ENCODE measurements at regions not wholly inside any gene's neighbourhood (a gene's known extent, or its start where the extent isn't known, plus 50 kb on each side); places are given as distances from the start of the nearest gene placed in this dataset.

DNA sequence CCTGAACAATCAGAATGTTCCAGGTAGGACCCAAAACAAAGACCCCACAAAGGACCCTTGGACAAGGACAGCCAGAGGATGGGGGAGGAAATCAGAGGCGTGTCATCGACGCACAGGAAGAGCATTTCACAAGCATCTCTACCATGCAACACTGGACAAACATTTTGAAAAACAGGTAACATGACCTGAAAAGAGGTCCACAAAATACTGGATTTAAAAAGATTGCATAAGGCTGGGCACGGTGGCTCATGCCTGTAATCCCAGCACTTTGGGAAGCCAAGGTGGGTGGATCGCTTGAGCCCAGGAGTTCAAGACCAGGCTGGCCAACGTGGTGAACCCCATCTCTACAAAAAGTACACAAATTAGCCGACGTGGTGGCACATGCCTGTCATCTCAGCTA, 60.5 kb upstream of the RNF32 start:
- no peak for TF ChIP-seq POLR2AphosphoS5 (IDR thresholded peaks at IDR 0.05; ENCODE audit: low read depth)
- TF ChIP-seq ZNF114 (CRISPR knock-in tag; IDR thresholded peaks at IDR 0.05): no peak
- TF ChIP-seq, protein P1, sequence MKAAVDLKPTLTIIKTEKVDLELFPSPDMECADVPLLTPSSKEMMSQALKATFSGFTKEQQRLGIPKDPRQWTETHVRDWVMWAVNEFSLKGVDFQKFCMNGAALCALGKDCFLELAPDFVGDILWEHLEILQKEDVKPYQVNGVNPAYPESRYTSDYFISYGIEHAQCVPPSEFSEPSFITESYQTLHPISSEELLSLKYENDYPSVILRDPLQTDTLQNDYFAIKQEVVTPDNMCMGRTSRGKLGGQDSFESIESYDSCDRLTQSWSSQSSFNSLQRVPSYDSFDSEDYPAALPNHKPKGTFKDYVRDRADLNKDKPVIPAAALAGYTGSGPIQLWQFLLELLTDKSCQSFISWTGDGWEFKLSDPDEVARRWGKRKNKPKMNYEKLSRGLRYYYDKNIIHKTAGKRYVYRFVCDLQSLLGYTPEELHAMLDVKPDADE (IDR thresholded peaks at IDR 0.05): no peak
- TF ChIP-seq EZH2phosphoT487 (IDR thresholded peaks at IDR 0.05; ENCODE audit: unreplicated experiment): no peak
- TF ChIP-seq, protein P2, sequence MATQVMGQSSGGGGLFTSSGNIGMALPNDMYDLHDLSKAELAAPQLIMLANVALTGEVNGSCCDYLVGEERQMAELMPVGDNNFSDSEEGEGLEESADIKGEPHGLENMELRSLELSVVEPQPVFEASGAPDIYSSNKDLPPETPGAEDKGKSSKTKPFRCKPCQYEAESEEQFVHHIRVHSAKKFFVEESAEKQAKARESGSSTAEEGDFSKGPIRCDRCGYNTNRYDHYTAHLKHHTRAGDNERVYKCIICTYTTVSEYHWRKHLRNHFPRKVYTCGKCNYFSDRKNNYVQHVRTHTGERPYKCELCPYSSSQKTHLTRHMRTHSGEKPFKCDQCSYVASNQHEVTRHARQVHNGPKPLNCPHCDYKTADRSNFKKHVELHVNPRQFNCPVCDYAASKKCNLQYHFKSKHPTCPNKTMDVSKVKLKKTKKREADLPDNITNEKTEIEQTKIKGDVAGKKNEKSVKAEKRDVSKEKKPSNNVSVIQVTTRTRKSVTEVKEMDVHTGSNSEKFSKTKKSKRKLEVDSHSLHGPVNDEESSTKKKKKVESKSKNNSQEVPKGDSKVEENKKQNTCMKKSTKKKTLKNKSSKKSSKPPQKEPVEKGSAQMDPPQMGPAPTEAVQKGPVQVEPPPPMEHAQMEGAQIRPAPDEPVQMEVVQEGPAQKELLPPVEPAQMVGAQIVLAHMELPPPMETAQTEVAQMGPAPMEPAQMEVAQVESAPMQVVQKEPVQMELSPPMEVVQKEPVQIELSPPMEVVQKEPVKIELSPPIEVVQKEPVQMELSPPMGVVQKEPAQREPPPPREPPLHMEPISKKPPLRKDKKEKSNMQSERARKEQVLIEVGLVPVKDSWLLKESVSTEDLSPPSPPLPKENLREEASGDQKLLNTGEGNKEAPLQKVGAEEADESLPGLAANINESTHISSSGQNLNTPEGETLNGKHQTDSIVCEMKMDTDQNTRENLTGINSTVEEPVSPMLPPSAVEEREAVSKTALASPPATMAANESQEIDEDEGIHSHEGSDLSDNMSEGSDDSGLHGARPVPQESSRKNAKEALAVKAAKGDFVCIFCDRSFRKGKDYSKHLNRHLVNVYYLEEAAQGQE (IDR thresholded peaks at IDR 0.05; ENCODE audit: unreplicated experiment): no peak
- TF ChIP-seq ZNF331 (CRISPR knock-in tag; IDR thresholded peaks at IDR 0.05; ENCODE audit: low read depth): no peak
- Mint-ChIP-seq H3K27me3 (ENCODE audit: insufficient read depth, low read depth, poor library complexity) (peaks cover 5% of the 10 kb centered on the region), H3K4me3 (no peak overlapping the region), H3K36me3 (ENCODE audit: low read depth) (no peaks in the 10 kb centered on the region; the same call in 1 of the 3 replicates), H3K4me1 (peaks cover 38% of the 10 kb centered on the region), H3K9me3 (no peaks in the 10 kb centered on the region), H3K27ac (no peak overlapping the region; the same call in 1 of the 2 replicates)
- Histone ChIP-seq H3K79me2 (replicated peaks; ENCODE audit: insufficient read depth) (no peaks in the 10 kb centered on the region), H3K4me2 (no peak overlapping the region), H3K9me2 (ENCODE audit: insufficient read depth) (peaks cover 7% of the 10 kb centered on the region; the same call in 1 of the 2 replicates), H2AFZ (no peak overlapping the region), H3K4me3 (no peak overlapping the region), H3F3A (replicated peaks; ENCODE audit: low read depth) (no peaks in the 10 kb centered on the region), H4K20me1 (replicated peaks; ENCODE audit: insufficient read depth) (no peaks in the 10 kb centered on the region), H3K27me3 (ENCODE audit: insufficient read depth) (no peaks in the 10 kb centered on the region), H3K4me1 (ENCODE audit: insufficient read depth) (peaks cover 23% of the 10 kb centered on the region), H3K36me3 (ENCODE audit: insufficient read depth) (no peaks in the 10 kb centered on the region), H3K27ac (ENCODE audit: low read depth) (no peak overlapping the region)
- ATAC-seq (no peak), DNase-seq (ENCODE audit: low spot score) (no peak)

DNA sequence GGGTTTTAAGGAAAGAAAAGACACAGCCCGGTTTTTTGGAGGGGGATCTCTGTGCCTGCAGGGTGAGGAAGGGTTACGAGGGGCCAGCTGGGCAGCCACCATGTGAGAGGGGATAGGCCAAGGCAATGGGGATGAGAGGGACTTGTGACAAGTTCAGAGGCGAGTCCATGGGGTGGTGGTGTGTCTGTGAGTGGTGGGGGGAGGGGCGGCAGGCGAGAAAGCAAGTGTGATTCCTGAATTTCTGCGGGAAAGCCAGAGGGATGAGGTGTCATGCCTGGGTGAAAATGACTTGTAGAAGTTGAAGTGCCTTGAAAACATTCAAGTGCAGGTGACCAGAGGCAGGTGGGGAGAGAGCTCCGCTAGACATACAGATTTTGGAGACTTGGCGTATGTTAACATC, 61.0 kb upstream of the RNF32 start:
- Histone ChIP-seq H3K4me1 (ENCODE audit: insufficient read depth) (peaks cover 19% of the 10 kb centered on the region), H3K27ac (ENCODE audit: low read depth) (no peak overlapping the region), H3K27me3 (ENCODE audit: insufficient read depth) (no peaks in the 10 kb centered on the region), H4K20me1 (replicated peaks; ENCODE audit: insufficient read depth) (no peaks in the 10 kb centered on the region), H3K36me3 (ENCODE audit: insufficient read depth) (no peaks in the 10 kb centered on the region), H2AFZ (peak overlapping the region; percentile 89), H3K4me2 (peak overlapping the region; percentile 55; the same call in 1 of the 2 replicates), H3K4me3 (no peak overlapping the region), H3K9me2 (ENCODE audit: insufficient read depth) (peaks cover 7% of the 10 kb centered on the region; the same call in 1 of the 2 replicates), H3K79me2 (replicated peaks; ENCODE audit: insufficient read depth) (no peaks in the 10 kb centered on the region), H3F3A (replicated peaks; ENCODE audit: low read depth) (no peaks in the 10 kb centered on the region)
- Mint-ChIP-seq H3K27ac (no peak overlapping the region; the same call in none of the 2 replicates), H3K4me3 (no peak overlapping the region; the same call in 2 of the 3 replicates), H3K4me1 (peaks cover 36% of the 10 kb centered on the region), H3K36me3 (ENCODE audit: low read depth) (no peaks in the 10 kb centered on the region; the same call in 1 of the 3 replicates), H3K9me3 (no peaks in the 10 kb centered on the region), H3K27me3 (ENCODE audit: insufficient read depth, low read depth, poor library complexity) (peaks cover 5% of the 10 kb centered on the region)
- ATAC-seq (peak; percentile 22), DNase-seq (ENCODE audit: low spot score) (peak; percentile 44)
- no peak for TF ChIP-seq POLR2AphosphoS5 (IDR thresholded peaks at IDR 0.05; ENCODE audit: low read depth)

Measured in GM23338 (cell line).